HCT116 (cell line): ENCODE measurements at regions not wholly inside any gene's neighbourhood (a gene's known extent, or its start where the extent isn't known, plus 50 kb on each side); places are given as distances from the start of the nearest gene placed in this dataset.

Experiments
- ATAC-seq: fragments of 200-7000 bp; cut with Tn5 transposase; 2 replicates; pipeline ENCODE4 v1.9.1; 2020; ENCODE audit warnings: mild to moderate bottlenecking, moderate library complexity
- BruUV-seq: library from RNA; stranded (reverse); fragments of 400-500 nt; replicated peaks from 2 replicates; lab custom pipeline; 2021; lab: Mats Ljungman, UMichigan
- CTCF ChIA-PET: fragments of 300-600 bp; sonication (Branson Sonifier 250); formaldehyde crosslinking; loops from one replicate; lab custom pipeline; 2021; ENCODE audit warnings: antibody characterized with exemption; lab: Charles Lee
- POLR2A ChIA-PET: fragments of 300-600, 350-600 bp; sonication (Branson Sonifier 250); formaldehyde crosslinking; loops from one replicate; lab custom pipeline; 2021; ENCODE audit warnings: antibody characterized with exemption; lab: Charles Lee
- RAD21 ChIA-PET, 2 experiments: fragments of 300-600 bp; sonication (Branson Sonifier 250); formaldehyde crosslinking; loops; one replicate each; lab custom pipeline; 2023; ENCODE audit warnings: low total read pairs in 2 of 2; ENCODE audit not compliant: uncharacterized antibody in 2 of 2, unreplicated experiment in 2 of 2, low non-redundant PET in 1 of 2; lab: Charles Lee
- DNase-seq: peaks from one replicate; pipeline ENCODE4 v3.0.0-alpha.2; 2010; ENCODE audit warnings: low read depth, low spot score
- H2AFZ ChIP-seq: fragments of 200-600 bp; shearing (Covaris generic), sonication (generic); 2 replicates; pipeline ENCODE4 v1.6.1; 2017; ENCODE audit warnings: low read depth, mixed run types, mixed read lengths, antibody characterized with exemption, low read length; ENCODE audit not compliant: poor library complexity, severe bottlenecking
- H3K27ac ChIP-seq: 2 replicates; pipeline ENCODE4 v1.5.1; 2012; ENCODE audit warnings: low read depth, low read length
- H3K27me3 ChIP-seq: fragments of 200-600 bp; sonication (generic); 2 replicates; pipeline ENCODE4 v1.6.1; 2016; ENCODE audit warnings: mixed run types, low read length, mixed read lengths; ENCODE audit not compliant: insufficient read depth
- H3K36me3 ChIP-seq, 2 experiments: fragments of 200-500 bp in 1 of 2; fragments of 200-600 bp in 1 of 2; sonication (Bioruptor generic) in 1 of 2; sonication (generic) in 1 of 2; 2 replicates each; pipeline versions ENCODE4 v1.5.1 to v1.6.1; 2014 to 2016; ENCODE audit warnings: low read length in 2 of 2, inconsistent platforms in 1 of 2, mixed read lengths in 1 of 2, mixed run types in 1 of 2; ENCODE audit not compliant: insufficient read depth in 2 of 2, control insufficient read depth in 1 of 2
- H3K4me1 ChIP-seq, 2 experiments: fragments of 200-600 bp in 1 of 2; sonication (generic) in 1 of 2; 2 replicates each; pipeline versions ENCODE4 v1.5.1 to v1.6.1; 2012 to 2017; ENCODE audit warnings: low read length in 2 of 2, inconsistent platforms in 1 of 2, mild to moderate bottlenecking in 1 of 2, mixed read lengths in 1 of 2, mixed run types in 1 of 2, moderate library complexity in 1 of 2; ENCODE audit not compliant: insufficient read depth in 2 of 2, control insufficient read depth in 1 of 2
- H3K4me2 ChIP-seq: fragments of 200-600 bp; sonication (generic); 2 replicates; pipeline ENCODE4 v1.6.1; 2017; ENCODE audit warnings: mixed run types, low read length, mixed read lengths
- H3K4me3 ChIP-seq, 2 experiments: fragments of 200-600 bp in 1 of 2; sonication (generic) in 1 of 2; replicated peaks in 1 of 2; 2 replicates each; pipeline ENCODE4 v1.5.1; 2011 to 2016; ENCODE audit warnings: low read length in 2 of 2, control low read depth in 1 of 2, low read depth in 1 of 2, mild to moderate bottlenecking in 1 of 2, mixed read lengths in 1 of 2, mixed run types in 1 of 2
- H3K79me2 ChIP-seq: fragments of 200-600 bp; sonication (generic); 2 replicates; pipeline ENCODE4 v1.6.1; 2017; ENCODE audit warnings: mild to moderate bottlenecking, mixed run types, low read length, moderate library complexity, mixed read lengths; ENCODE audit not compliant: insufficient read depth
- H3K9ac ChIP-seq: fragments of 200-600 bp; sonication (generic); 2 replicates; pipeline ENCODE4 v1.6.1; 2016; ENCODE audit warnings: low read length, mixed read lengths
- H3K9me2 ChIP-seq: fragments of 200-600 bp; sonication (generic), shearing (Covaris generic); 2 replicates; pipeline ENCODE4 v1.6.1; 2017; ENCODE audit warnings: mixed run types, mild to moderate bottlenecking, moderate library complexity; ENCODE audit not compliant: insufficient read depth
- H3K9me3 ChIP-seq, 2 experiments: fragments of 200-500 bp in 1 of 2; fragments of 200-600 bp in 1 of 2; sonication (Bioruptor generic) in 1 of 2; sonication (generic) in 1 of 2; 2 replicates each; pipeline ENCODE4 v1.6.1; 2014 to 2017; ENCODE audit warnings: low read length in 2 of 2, mixed read lengths in 2 of 2, inconsistent platforms in 1 of 2, low read depth in 1 of 2, mild to moderate bottlenecking in 1 of 2, mixed run types in 1 of 2, moderate library complexity in 1 of 2; ENCODE audit not compliant: control insufficient read depth in 1 of 2, insufficient read depth in 1 of 2
- H4K20me1 ChIP-seq: fragments of 200-600 bp; sonication (generic), shearing (Covaris generic); 2 replicates; pipeline ENCODE4 v1.6.1; 2017; ENCODE audit warnings: mixed run types, mild to moderate bottlenecking, moderate library complexity; ENCODE audit not compliant: insufficient read depth
- ATF3 ChIP-seq: IDR thresholded peaks from 2 replicates; pipeline ENCODE4 v1.6.1; 2012
- CBX3 ChIP-seq: IDR thresholded peaks from 2 replicates; pipeline ENCODE4 v1.6.1; 2012; ENCODE audit warnings: low read depth
- CEBPB ChIP-seq: IDR thresholded peaks from 2 replicates; pipeline ENCODE4 v1.6.1; 2012; ENCODE audit warnings: low read depth
- EGR1 ChIP-seq: IDR thresholded peaks from 2 replicates; pipeline ENCODE4 v1.6.1; 2012; ENCODE audit warnings: low read depth
- ELF1 ChIP-seq: IDR thresholded peaks from 2 replicates; pipeline ENCODE4 v1.6.1; 2012; ENCODE audit warnings: low read depth, borderline replicate concordance
- EZH2 ChIP-seq: fragments of 200-600 bp; sonication (generic); IDR thresholded peaks from 2 replicates; pipeline ENCODE4 v1.6.1; 2017; ENCODE audit warnings: antibody characterized with exemption, mixed run types
- EZH2phosphoT487 ChIP-seq: fragments of 200-600 bp; IDR thresholded peaks from 2 replicates; pipeline ENCODE4 v1.6.1; 2018; ENCODE audit warnings: antibody characterized with exemption, borderline replicate concordance
- MAX ChIP-seq: IDR thresholded peaks from 2 replicates; pipeline ENCODE4 v1.6.1; 2012
- POLR2AphosphoS5 ChIP-seq: IDR thresholded peaks from 2 replicates; pipeline ENCODE4 v1.6.1; 2011; ENCODE audit warnings: mild to moderate bottlenecking, low read depth, low read length, moderate library complexity
- REST ChIP-seq: IDR thresholded peaks from 2 replicates; pipeline ENCODE4 v1.6.1; 2012; ENCODE audit warnings: low read depth
- SP1 ChIP-seq: IDR thresholded peaks from 2 replicates; pipeline ENCODE4 v1.6.1; 2012; ENCODE audit warnings: low read depth
- SRF ChIP-seq: IDR thresholded peaks from 2 replicates; pipeline ENCODE4 v1.6.1; 2012; ENCODE audit warnings: low read depth
- TCF7L2 ChIP-seq: IDR thresholded peaks from 2 replicates; pipeline ENCODE4 v1.7.0; 2011; ENCODE audit warnings: borderline replicate concordance, inconsistent platforms; ENCODE audit not compliant: insufficient read depth, insufficient read length; ENCODE audit errors: extremely low read depth
- ZFX ChIP-seq: fragments of 450-650 bp; IDR thresholded peaks from 2 replicates; pipeline ENCODE4 v1.6.1; 2017
- ZNF274 ChIP-seq: fragments of 200-500 bp; sonication (Bioruptor generic); IDR thresholded peaks from 2 replicates; pipeline ENCODE4 v1.6.1; 2014; ENCODE audit warnings: mild to moderate bottlenecking, low read depth, low read length, inconsistent platforms
- intact Hi-C: fragments of 100-400 bp; cut with micrococcal nuclease; formaldehyde crosslinking; loops from 2 replicates; pipeline ENCODE4 v1.10.0; 2022

- no peak for TF ChIP-seq ZFX
- no peak for TF ChIP-seq CBX3
- no peak for TF ChIP-seq MAX
- TF ChIP-seq SP1 = no peak
- no peak for TF ChIP-seq POLR2AphosphoS5
- TF ChIP-seq EZH2 = no peak
- TF ChIP-seq ELF1 = no peak
- TF ChIP-seq EGR1 = no peak
- TF ChIP-seq ATF3 = no peak
Measured at GRCh38 chr12:22900401-22900800, 275.4 kb downstream of the ETNK1 start (continued).

GRCh38 chr12:22904485-22904884 is 279.5 kb downstream of the ETNK1 start:
- Histone ChIP-seq H3K9ac (no peak overlapping the region), H3K27ac (no peak overlapping the region), H3K27me3 (no peaks in the 10 kb centered on the region), H4K20me1 (no peaks in the 10 kb centered on the region), H3K79me2 (no peaks in the 10 kb centered on the region), H3K4me3 (no peak overlapping the region), H2AFZ (no peak overlapping the region), H3K9me3 (no peaks in the 10 kb centered on the region; a peak in 1 of 4 replicates), H3K9me2 (no peaks in the 10 kb centered on the region), H3K4me1 (no peaks in the 10 kb centered on the region), H3K4me2 (no peak overlapping the region), H3K36me3 (no peaks in the 10 kb centered on the region)
- intact Hi-C loops = no loop called here
- BruUV-seq = no TSS peak
- TF ChIP-seq POLR2AphosphoS5 (no peak), CBX3 (no peak), ZNF274 (no peak), SRF (no peak), CEBPB (no peak), EGR1 (no peak), EZH2phosphoT487 (no peak), ATF3 (no peak), SP1 (no peak), TCF7L2 (no peak), REST (no peak), ELF1 (no peak), ZFX (no peak)
- DNase-seq = no peak
- ChIA-PET CTCF (no interaction called here), POLR2A (no interaction called here), RAD21 (no interaction called here)
- no peak for ATAC-seq
